Body of pancreas (tissue), 4 donors: ENCODE measurements at regions not wholly inside any gene's neighbourhood (a gene's known extent, or its start where the extent isn't known, plus 50 kb on each side); places are given as distances from the start of the nearest gene placed in this dataset.

Source experiments
- POLR2A ChIP-seq, 3 donors: fragments of 450-650 bp; IDR thresholded peaks; one replicate each; pipeline ENCODE4 v1.6.1; 2016; ENCODE audit warnings: antibody characterized with exemption in 3 of 3, mild to moderate bottlenecking in 2 of 3
- TF ChIP-seq, protein P1 (sequence below), 7 experiments: fragments of 450-650 bp in 4 of 7; fragments of 200-600 bp in 3 of 7; sonication (generic) in 3 of 7; IDR thresholded peaks; one replicate each; pipeline ENCODE4 v1.5.1; 2016 to 2019; ENCODE audit warnings: antibody characterized with exemption in 7 of 7

DNA sequence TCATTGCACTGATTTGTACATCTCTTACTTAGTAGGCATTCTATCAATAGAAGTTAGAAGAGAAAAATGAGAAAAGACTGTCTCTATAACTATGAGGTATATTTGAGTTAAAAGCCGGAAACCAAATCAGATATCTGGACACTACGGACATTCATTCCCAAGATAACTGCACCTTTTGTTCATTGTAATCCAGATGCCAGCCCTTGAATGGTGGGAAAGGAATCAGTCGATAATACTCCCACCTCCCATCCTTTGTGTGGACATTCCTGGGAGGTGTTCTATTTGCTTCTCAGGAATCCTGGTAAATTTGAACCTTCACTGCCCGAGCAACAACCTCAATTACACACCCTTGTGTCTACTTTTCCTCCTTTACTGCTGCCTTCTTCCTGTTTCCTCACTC is 225.2 kb downstream of the CHD9NB start:
- TF ChIP-seq, protein P1, sequence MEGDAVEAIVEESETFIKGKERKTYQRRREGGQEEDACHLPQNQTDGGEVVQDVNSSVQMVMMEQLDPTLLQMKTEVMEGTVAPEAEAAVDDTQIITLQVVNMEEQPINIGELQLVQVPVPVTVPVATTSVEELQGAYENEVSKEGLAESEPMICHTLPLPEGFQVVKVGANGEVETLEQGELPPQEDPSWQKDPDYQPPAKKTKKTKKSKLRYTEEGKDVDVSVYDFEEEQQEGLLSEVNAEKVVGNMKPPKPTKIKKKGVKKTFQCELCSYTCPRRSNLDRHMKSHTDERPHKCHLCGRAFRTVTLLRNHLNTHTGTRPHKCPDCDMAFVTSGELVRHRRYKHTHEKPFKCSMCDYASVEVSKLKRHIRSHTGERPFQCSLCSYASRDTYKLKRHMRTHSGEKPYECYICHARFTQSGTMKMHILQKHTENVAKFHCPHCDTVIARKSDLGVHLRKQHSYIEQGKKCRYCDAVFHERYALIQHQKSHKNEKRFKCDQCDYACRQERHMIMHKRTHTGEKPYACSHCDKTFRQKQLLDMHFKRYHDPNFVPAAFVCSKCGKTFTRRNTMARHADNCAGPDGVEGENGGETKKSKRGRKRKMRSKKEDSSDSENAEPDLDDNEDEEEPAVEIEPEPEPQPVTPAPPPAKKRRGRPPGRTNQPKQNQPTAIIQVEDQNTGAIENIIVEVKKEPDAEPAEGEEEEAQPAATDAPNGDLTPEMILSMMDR (IDR thresholded peaks at IDR 0.05), result no peak
- TF ChIP-seq POLR2A (IDR thresholded peaks at IDR 0.05), result no peak
